OCI-LY7 (cell line): ENCODE measurements at regions not wholly inside any gene's neighbourhood (a gene's known extent, or its start where the extent isn't known, plus 50 kb on each side); places are given as distances from the start of the nearest gene placed in this dataset.
"Not testable (repeated sequence)": the region's sequence is repeated elsewhere in the genome, so short reads cannot be mapped to it uniquely, and the experiment has no call there.

ENCODE experiments used
- EZH2phosphoT487 ChIP-seq: fragments of 200-600 bp; sonication (generic); IDR thresholded peaks from 2 replicates; pipeline ENCODE4 v1.6.1; 2018; ENCODE audit warnings: low read depth, borderline replicate concordance, mild to moderate bottlenecking, mixed run types, antibody characterized with exemption, low read length, moderate library complexity, mixed read lengths
- TF ChIP-seq, protein P1 (sequence below): fragments of 200-600 bp; sonication (generic); conservative IDR thresholded peaks from 2 replicates; pipeline ENCODE4 v1.5.1; 2014; ENCODE audit warnings: mild to moderate bottlenecking, antibody characterized with exemption, low read length, moderate library complexity, mixed read lengths

DNA sequence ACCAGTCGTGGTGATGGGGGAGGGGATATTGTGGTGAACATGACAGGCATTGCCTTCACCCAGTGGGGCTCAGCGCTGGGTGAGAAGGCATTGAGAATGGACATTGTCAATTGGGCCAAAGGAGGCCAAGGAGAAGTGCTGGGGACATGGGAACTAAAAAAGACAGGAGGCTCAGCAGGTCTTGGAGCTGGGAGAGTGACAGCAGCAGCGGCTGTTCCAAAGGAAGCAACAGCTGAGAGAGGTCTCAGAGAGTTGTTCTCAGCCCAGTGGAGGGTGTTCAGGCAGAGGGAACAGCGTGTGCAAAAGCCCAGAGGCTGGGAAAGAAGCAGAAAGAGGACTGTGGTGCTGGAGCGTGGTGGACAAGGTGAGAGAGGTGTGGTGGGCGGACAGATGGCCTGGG is 56.6 kb upstream of the ASNS start:
- TF ChIP-seq, protein P1, sequence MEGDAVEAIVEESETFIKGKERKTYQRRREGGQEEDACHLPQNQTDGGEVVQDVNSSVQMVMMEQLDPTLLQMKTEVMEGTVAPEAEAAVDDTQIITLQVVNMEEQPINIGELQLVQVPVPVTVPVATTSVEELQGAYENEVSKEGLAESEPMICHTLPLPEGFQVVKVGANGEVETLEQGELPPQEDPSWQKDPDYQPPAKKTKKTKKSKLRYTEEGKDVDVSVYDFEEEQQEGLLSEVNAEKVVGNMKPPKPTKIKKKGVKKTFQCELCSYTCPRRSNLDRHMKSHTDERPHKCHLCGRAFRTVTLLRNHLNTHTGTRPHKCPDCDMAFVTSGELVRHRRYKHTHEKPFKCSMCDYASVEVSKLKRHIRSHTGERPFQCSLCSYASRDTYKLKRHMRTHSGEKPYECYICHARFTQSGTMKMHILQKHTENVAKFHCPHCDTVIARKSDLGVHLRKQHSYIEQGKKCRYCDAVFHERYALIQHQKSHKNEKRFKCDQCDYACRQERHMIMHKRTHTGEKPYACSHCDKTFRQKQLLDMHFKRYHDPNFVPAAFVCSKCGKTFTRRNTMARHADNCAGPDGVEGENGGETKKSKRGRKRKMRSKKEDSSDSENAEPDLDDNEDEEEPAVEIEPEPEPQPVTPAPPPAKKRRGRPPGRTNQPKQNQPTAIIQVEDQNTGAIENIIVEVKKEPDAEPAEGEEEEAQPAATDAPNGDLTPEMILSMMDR, result not testable (repeated sequence)
- TF ChIP-seq EZH2phosphoT487, result not testable (repeated sequence)
